Psoas muscle (tissue), 7 donors: ENCODE measurements at regions not wholly inside any gene's neighbourhood (a gene's known extent, or its start where the extent isn't known, plus 50 kb on each side); places are given as distances from the start of the nearest gene placed in this dataset.
"Not testable (repeated sequence)": the region's sequence is repeated elsewhere in the genome, so short reads cannot be mapped to it uniquely, and the experiment has no call there.

Experiments used
- ATAC-seq, 4 donors: fragments of 200-7000 bp; cut with Tn5 transposase; one replicate each; pipeline ENCODE4 v1.9.1; 2020; ENCODE audit warnings: moderate library complexity in 3 of 4, mild to moderate bottlenecking in 2 of 4
- DNase-seq, 2 donors: peaks; one replicate each; pipeline ENCODE4 v3.0.0-alpha.2; 2020
- H3K27ac ChIP-seq: fragments of 200-600 bp; one replicate; pipeline ENCODE4 v1.8.0; 2022
- H3K27me3 ChIP-seq, 3 donors: fragments of 200-600 bp in 1 of 3; one replicate each; pipeline versions ENCODE4 v1.6.1 to v1.8.0; 2013 to 2022; ENCODE audit warnings: low read length in 2 of 3, mild to moderate bottlenecking in 2 of 3, moderate library complexity in 1 of 3; ENCODE audit not compliant: insufficient read depth in 3 of 3
- H3K36me3 ChIP-seq, 2 donors: fragments of 200-600 bp in 1 of 2; one replicate each; pipeline versions ENCODE4 v1.6.1 to v1.8.0; 2013 to 2022; ENCODE audit warnings: low read depth in 1 of 2, mild to moderate bottlenecking in 1 of 2, moderate library complexity in 1 of 2; ENCODE audit not compliant: insufficient read depth in 1 of 2
- H3K4me1 ChIP-seq: fragments of 200-600 bp; one replicate; pipeline ENCODE4 v1.8.0; 2022
- H3K4me3 ChIP-seq: fragments of 200-600 bp; one replicate; pipeline ENCODE4 v1.8.0; 2022; ENCODE audit warnings: mild to moderate bottlenecking
- H3K9me3 ChIP-seq: fragments of 200-600 bp; one replicate; pipeline ENCODE4 v1.8.0; 2022
- CTCF ChIP-seq: fragments of 200-600 bp; IDR thresholded peaks from one replicate; pipeline ENCODE4 v1.8.0; 2022; ENCODE audit warnings: antibody characterized with exemption
- WGBS, 3 donors: extraction: QIAGEN DNeasy Blood & Tissue Kit; methylation state at CpG; one replicate each; pipeline versions ENCODE4 v1.1.6 to v1.1.7; 2013; 5-methylcytosine and 5-hydroxymethylcytosine counted together
- intact Hi-C, 2 donors: fragments of 100-400 bp; cut with DNase I; formaldehyde crosslinking; loops; one replicate each; pipeline versions ENCODE4 v1.11.0 to v1.14.2; 2022
- donor health status: healthy with polysubstance abuse.
- donor health status: DM: no; HTN: no; CAD: no; lungs with moderate emphysema.
- donor health status: Bipolar disorder and iron deficiency.
- donor health status: healthy.
- donor health status: DM: yes; HTN: yes; CAD: no.
- donor health status: DM: no; HTN: no; CAD: no.
- donor health status: DM: yes; HTN: yes; CAD: no.

GRCh38 chr22:11597666-11598358 is 3930.2 kb upstream of the OR11H1 start:
- H3K4me3 ChIP-seq, H3K9me3 ChIP-seq, H3K27ac ChIP-seq, H3K4me1 ChIP-seq, H3K27me3 ChIP-seq, H3K36me3 ChIP-seq, intact Hi-C loops, DNase-seq, ATAC-seq: not testable (repeated sequence)
- 79 to 81% (median 80%) methylated on average over 33 of the region's 33 CpGs for WGBS, 3 donors

DNA sequence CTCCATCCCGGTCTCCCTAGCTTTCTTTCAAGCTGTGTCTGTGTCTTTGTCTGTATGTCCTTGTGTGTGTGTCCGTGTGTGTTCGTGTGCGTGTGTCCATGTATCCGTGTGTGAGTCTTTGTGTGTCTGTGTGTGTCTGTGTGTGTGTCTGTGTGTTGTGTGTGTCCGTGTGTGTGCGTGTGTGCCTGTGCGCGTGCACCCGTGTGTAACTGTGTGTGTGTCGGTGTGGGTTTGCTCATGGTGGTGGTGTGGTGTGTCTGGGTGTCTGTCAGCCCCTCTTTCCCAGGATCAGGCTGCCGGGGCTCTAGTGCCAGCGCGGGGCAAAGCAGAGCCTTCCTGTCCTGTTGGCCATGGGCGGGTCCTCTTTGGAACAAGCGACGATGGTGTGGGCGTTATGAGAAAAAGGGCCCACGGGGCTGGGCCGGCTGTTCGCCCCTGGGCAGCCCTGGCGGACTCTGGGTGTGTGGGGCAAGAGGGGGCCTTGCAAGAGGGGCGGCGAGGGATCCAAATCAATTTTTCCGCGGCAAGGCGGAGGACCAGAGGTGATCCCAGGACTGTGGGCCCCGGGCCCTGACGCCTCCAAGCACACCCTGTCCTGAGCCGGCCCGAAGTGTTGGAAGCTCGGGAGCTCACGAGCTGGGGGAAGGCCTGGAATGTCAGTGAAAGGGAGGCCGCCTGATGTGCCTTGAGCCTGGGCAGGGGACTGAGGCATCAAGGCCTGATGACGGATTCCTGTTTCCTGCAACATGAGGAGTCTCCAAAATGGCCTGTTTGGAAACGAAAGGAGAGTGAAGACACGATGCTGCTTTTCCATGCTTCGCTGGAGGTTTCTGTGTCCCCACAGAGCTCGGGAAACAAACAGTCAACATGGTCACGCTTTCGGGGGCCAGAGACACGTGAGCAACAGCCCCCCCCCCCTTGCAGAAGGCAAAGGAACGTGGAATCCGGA is 3929.2 kb upstream of the OR11H1 start:
- TF ChIP-seq CTCF = no peak
- Histone ChIP-seq H3K27ac (no peak overlapping the region), H3K9me3 (no peaks in the 10 kb centered on the region), H3K4me3 (no peak overlapping the region), H3K27me3 (no peaks in the 10 kb centered on the region), H3K36me3 (no peaks in the 10 kb centered on the region), H3K4me1 (no peaks in the 10 kb centered on the region)
- no peak for ATAC-seq
- intact Hi-C loops = no loop called here
- 87 to 88% (median 88%) methylated on average over 44 of the region's 44 CpGs for WGBS, 3 donors
- DNase-seq = peak in 1 of 2 donors; percentile 57

DNA sequence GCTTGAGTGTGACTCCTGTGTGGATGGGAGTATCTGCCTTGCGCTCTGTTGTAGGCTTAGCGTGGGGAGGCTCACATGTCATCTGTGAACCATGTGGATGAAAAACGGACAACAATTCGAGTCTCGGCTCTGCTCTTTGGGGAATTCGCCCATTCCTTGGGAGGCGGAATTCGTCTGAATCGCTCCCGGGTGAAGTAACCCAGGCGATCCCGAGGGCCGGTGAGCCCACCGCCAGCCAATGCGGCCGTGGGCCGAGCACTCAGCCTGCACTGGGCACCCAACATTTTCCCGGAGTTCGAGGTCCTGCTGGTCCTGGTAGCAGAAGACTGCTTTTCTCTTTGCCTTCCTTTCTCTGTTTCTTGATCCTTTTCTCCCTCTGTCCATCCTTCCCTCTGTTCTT is 3928.5 kb upstream of the OR11H1 start:
- H3K27ac ChIP-seq, H3K36me3 ChIP-seq, H3K4me1 ChIP-seq, intact Hi-C loops, H3K4me3 ChIP-seq, H3K27me3 ChIP-seq, H3K9me3 ChIP-seq, ATAC-seq, DNase-seq: not testable (repeated sequence)
- 93 to 97% (median 93%) methylated on average over 9 to 19 of the region's 19 CpGs for WGBS, 3 donors

GRCh38 chr22:11600161-11600560 is 3927.8 kb upstream of the OR11H1 start:
- H3K27ac ChIP-seq, H3K4me3 ChIP-seq, H3K27me3 ChIP-seq, H3K9me3 ChIP-seq, ATAC-seq, H3K4me1 ChIP-seq, DNase-seq, H3K36me3 ChIP-seq, intact Hi-C loops: not testable (repeated sequence)
- WGBS, 3 donors = 81 to 86% (median 84%) methylated on average over 23 of the region's 23 CpGs

GRCh38 chr22:11600896-11601890 is 3926.8 kb upstream of the OR11H1 start:
- DNase-seq = peak in 1 of 2 donors; percentile 44
- H3K27me3 ChIP-seq, H3K9me3 ChIP-seq, H3K4me3 ChIP-seq, intact Hi-C loops, ATAC-seq, H3K4me1 ChIP-seq, H3K27ac ChIP-seq, H3K36me3 ChIP-seq: not testable (repeated sequence)
- WGBS, 3 donors = 79 to 85% (median 81%) methylated on average over 59 of the region's 59 CpGs

DNA sequence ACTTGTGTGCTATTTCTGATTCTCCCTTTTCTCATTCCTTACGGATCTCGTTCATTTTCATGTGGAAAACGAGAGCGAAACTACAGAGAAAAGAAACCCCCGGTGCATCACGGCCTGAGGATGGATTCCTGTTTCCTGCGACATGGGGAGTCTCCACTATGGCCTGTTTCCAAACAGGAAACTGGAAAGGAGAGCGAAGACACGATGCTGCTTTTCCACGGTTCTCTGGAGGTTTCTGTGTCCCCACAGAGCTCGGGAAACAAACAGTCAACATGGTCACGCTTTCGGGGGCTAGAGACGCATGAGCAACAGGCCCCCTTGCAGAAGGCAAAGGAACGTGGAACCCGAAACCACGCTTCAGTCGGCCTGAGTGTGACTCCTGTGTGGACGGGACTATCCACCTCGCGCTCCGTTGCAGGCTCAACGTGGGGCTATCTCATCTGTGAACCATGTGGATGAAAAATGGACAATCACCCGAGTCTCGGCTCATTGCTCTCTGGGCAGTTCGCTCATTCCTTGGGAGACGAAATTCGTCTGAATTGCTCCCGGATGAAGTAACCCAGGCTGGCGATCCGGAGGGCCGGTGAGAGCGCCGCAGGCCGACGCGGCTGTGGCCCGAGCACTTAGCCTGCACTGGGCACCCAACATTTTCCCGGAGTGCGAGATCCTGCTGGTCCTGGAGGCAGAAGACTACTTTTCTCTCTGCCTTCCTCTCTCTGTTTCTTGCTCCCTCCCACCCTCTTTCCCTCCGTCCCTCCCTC is 3923.2 kb upstream of the OR11H1 start:
- H3K4me1 ChIP-seq, H3K4me3 ChIP-seq, DNase-seq, intact Hi-C loops, H3K9me3 ChIP-seq, ATAC-seq, H3K27me3 ChIP-seq, H3K27ac ChIP-seq, H3K36me3 ChIP-seq: not testable (repeated sequence)
- WGBS, 3 donors = 65 to 70% (median 68%) methylated on average over 41 of the region's 41 CpGs
